H54 (cell line): ENCODE measurements at regions not wholly inside any gene's neighbourhood (a gene's known extent, or its start where the extent isn't known, plus 50 kb on each side); places are given as distances from the start of the nearest gene placed in this dataset.
"Not testable (repeated sequence)": the region's sequence is repeated elsewhere in the genome, so short reads cannot be mapped to it uniquely, and the experiment has no call there.

Experiments
- DNase-seq: peaks from one replicate; pipeline ENCODE4 v3.0.0; 2011; ENCODE audit warnings: low spot score, mixed read lengths; ENCODE audit not compliant: insufficient read length
- FAIRE-seq: peaks from 3 replicates; lab custom pipeline; 2011; peaks lifted over from hg19 to GRCh38; lab: Jason Lieb, UNC
- POLR2A ChIP-seq: IDR thresholded peaks from 2 replicates; pipeline ENCODE4 v1.6.1; 2011; ENCODE audit warnings: low read depth, mild to moderate bottlenecking, low read length

- DNase-seq: no peak
- TF ChIP-seq POLR2A: no peak
- no peak for FAIRE-seq
These were observed 199.3 kb upstream of the WDFY3 start for GRCh38 chr4:85165808-85166207.

DNA sequence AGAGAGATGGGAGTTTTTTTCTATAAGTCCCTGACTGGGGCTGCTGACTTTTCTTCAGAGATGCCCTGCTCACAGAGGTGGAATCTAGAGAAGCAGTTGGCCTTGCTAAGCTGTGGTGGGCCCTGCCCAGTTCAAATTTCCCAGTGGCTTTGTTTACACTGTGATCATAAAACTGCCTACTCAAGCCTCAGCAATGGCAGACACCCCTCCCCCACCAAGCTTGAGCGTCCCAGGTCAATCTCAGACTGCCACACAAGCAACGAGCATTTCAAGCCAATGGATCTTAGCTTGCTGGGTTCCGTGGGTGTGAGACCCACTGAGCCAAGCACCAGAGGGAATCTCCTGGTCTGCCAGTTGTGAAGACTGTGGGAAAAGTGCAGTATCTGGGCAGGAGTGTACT lies 199.8 kb upstream of the WDFY3 start:
- no peak for DNase-seq
- no peak for FAIRE-seq

DNA sequence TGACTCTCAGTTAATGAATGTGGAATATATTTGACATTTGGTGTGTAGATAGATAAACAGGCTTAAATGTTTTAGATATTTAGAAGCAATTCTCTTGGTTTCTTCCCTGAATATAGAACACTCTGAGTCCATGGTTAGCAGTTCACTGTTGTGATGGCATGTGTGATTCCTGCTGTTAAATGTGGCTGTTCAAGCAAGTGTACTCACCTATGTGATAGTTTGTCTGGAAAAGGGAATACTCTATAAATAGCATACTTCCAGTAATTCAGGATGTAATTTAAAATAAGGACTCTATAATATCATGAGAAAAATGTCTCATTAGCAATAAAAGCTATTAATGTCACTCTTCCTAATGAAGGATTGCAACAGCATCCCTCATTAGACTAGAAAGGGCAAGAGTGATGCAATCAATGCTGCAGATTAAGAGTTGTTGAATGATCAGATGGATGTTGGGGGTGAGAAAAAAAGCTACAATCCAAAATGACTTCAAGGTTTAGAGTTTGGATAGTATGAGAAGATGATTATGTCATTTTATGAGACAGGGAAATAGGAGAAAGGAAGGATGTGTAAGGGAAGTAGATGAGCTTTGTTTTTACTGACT lies 201.8 kb upstream of the WDFY3 start:
- no peak for FAIRE-seq
- no peak for TF ChIP-seq POLR2A

More for the DNA sequence above, 199.8 kb upstream of the WDFY3 start:
- no peak for TF ChIP-seq POLR2A

DNA sequence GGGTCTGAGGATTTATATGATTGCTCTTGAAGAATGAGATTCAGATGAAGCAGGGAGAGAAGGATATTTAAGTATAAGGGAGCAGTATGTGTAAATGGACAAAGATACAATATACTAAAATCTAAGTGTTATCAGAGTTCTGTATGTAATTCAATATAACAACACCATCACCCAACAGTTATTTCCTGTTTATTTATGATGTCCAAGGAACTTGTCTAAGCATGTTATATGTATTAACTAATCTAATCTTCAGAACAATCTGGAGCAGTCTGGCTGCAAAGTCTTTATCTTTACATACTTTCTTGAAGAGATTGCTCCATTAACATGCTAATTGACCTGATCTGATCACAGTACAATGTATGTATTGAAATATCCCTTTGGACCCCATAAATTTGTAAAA lies 203.8 kb upstream of the WDFY3 start:
- no peak for FAIRE-seq
- DNase-seq: no peak
- no peak for TF ChIP-seq POLR2A

More for the DNA sequence above, 201.8 kb upstream of the WDFY3 start:
- DNase-seq: no peak

GRCh38 chr4:85175190-85175589 lies 208.7 kb upstream of the WDFY3 start:
- DNase-seq: no peak
- no peak for TF ChIP-seq POLR2A
- no peak for FAIRE-seq

DNA sequence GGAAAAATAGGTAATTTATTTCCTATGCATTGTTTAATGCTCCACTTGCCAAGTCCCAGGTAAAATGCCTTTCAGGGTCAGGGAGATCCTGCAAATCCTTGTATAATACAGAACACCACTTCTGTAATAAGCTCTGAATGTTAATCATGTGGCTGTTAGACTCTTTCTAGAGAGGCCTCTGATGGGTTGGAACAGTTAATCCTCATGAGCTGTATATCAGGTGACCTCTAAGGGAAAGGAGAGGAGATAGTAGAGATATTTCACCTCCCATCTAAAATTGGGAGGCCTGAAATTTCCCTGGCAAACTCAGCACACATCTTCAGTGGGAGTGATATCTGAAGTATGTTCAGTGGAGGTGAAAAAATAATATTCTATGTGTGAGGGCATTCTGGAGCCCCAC lies 210.6 kb upstream of the WDFY3 start:
- FAIRE-seq (no peak), DNase-seq (no peak)
- TF ChIP-seq POLR2A: no peak

DNA sequence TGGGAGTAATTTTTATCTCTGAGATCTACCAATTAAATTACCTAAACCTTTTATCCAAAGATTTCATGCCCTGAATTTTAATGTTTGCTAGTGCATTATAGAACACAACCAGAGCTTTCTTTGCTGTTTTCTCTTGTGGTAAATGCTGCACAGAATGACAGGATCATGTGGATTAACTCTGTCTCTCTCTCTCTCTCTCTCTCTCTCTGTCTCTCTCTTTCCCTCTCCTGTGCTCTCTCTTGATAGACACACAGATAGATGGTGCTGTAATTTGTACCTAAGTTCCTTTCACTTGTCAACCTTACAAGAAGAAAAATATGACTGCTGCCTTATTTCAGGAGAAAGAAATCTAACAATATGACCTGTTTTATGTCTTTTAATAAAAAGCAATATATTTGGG lies 211.2 kb upstream of the WDFY3 start:
- FAIRE-seq: no peak
- DNase-seq: no peak
- TF ChIP-seq POLR2A: no peak

DNA sequence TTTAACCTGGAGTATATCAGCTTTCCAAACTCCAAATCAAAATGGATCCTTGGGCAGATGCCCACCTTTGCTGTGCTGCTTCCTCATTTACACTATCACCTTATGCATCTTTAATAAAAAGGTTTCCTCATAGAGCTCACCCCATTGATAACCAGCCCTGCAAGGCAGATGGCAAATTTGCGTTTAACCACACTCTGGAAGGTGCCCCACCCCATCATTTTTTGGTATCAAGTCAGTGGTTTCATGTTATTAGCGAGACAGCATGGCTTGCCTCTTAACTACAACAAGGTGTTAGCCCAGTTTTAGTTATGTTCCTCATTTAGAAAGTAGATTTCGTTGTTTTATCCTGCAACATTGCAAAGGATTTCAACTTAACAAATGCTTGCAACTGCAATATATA lies 214.0 kb upstream of the WDFY3 start:
- TF ChIP-seq POLR2A: no peak
- DNase-seq: no peak
- no peak for FAIRE-seq

DNA sequence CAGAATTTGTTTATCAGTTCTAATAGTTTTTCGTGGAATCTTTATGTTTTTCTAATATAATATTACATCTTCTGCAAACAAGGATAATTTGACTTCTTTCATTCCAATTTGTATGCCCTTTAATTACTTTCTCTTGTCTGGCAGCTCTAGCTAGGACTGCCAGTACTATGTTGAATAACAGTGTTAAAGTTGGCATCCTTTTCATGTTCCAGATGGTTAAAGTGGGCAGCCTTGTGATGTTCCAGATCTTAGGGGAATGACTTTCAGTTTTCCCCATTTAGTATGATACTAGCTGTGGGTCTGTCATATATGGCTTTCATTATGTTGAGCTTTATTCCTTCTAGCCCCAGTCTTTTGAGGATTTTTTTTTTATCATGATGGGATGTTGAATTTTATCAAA lies 220.6 kb upstream of the WDFY3 start:
- no peak for TF ChIP-seq POLR2A
- FAIRE-seq (no peak), DNase-seq (no peak)

DNA sequence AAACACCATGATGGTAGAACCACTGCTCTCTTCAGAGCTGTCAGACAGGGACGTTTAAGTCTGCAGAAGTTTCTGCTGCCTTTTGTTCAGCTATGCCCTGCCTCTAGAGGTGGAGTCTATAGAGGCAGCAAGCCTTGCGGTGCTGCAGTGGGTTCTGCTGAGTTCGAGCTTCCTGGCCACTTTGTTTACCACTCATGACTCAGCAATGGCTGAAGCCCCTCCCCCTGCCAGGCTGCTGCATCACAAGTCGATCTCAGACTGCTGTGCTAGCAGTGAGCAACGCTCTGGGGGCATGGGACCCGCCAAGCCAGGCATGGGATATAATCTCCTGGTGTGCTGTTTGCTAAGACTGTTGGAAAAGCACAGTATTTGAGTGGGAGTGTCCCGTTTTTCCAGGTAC lies 229.5 kb upstream of the WDFY3 start:
- not testable (repeated sequence) for DNase-seq, FAIRE-seq

GRCh38 chr4:85200106-85200505 lies 233.6 kb upstream of the WDFY3 start:
- FAIRE-seq: peak; percentile 11
- TF ChIP-seq POLR2A: no peak
- DNase-seq: no peak

GRCh38 chr4:85209161-85209560 lies 242.7 kb upstream of the WDFY3 start:
- FAIRE-seq: no peak
- no peak for DNase-seq
- TF ChIP-seq POLR2A: no peak

GRCh38 chr4:85210353-85210752 lies 243.9 kb upstream of the WDFY3 start:
- DNase-seq: no peak
- TF ChIP-seq POLR2A: no peak
- FAIRE-seq: no peak

DNA sequence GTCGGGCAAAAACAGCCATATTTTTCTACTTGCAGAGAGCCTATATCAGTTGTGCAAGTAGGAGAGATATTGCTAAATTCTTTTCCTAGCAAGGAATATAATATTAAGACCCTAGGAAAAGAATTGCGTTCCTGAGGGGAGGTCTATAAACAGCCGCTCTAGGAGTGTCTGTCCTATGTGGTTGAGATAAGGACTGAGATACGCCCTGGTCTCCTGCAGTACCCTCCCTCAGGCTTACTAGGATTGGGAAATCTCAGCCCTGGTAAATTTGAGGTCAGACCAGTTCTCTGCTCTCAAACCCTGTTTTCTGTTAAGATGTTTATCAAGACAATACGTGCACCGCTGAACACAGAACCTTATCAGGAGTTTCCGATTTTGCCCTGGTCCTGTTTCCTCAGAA lies 250.1 kb upstream of the WDFY3 start:
- FAIRE-seq, DNase-seq: not testable (repeated sequence)

GRCh38 chr4:85218756-85219155 lies 252.3 kb upstream of the WDFY3 start:
- FAIRE-seq (no peak), DNase-seq (no peak)
- no peak for TF ChIP-seq POLR2A

DNA sequence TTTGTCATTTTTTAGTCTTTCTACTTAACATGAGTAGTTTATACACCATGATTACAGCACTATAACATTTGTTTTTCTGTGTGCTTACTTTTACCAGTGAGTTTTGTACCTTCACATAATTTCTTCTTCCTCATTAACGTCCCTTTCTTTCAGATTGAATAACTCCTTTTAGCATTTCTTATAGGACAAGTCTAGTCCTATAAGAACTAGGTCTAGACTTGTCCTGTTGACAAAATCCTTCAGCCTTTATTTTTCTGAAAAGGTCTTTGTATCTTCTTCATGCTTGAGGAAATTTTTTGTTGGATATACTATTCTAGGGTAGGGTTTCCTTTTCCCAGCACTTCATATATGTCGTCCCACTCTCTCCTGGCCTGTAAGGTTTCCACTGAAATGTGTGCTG lies 253.3 kb upstream of the ARHGAP24 start:
- TF ChIP-seq POLR2A: no peak
- DNase-seq (no peak), FAIRE-seq (no peak)

- TF ChIP-seq POLR2A: no peak
- DNase-seq (no peak), FAIRE-seq (no peak)
These were observed 252.4 kb upstream of the ARHGAP24 start for GRCh38 chr4:85222561-85222960.
